ENCODE measurements at regions not wholly inside any gene's neighbourhood (a gene's known extent, or its start where the extent isn't known, plus 50 kb on each side); places are given as distances from the start of the nearest gene placed in this dataset.
A peak's percentile ranks its signal among the peaks of the same experiment; 100 is the strongest.
"Not testable (repeated sequence)": the region's sequence is repeated elsewhere in the genome, so short reads cannot be mapped to it uniquely, and the experiment has no call there.

GRCh38 chr11:37908219-37908548 is 1310.1 kb upstream of the RAG2 start:
- Histone ChIP-seq H3K9me3 (no peaks in the 10 kb centered on the region), H3K4me1 (no peaks in the 10 kb centered on the region), H3K27me3 (ENCODE audit: low read depth) (no peaks in the 10 kb centered on the region), H3K36me3 (replicated peaks) (no peaks in the 10 kb centered on the region), H3K4me3 (no peak overlapping the region)
- DNase-seq (ENCODE audit: low spot score in 2 of 2), result no peak
- in situ Hi-C loops (cut with MboI; ENCODE audit: low sequenced_read_pairs), result no loop called here

GRCh38 chr11:37907436-37908218 is 1309.6 kb upstream of the RAG2 start:
- Histone ChIP-seq H3K27me3 (ENCODE audit: low read depth) (no peaks in the 10 kb centered on the region), H3K9me3 (no peaks in the 10 kb centered on the region), H3K4me1 (no peaks in the 10 kb centered on the region), H3K4me3 (no peak overlapping the region), H3K36me3 (replicated peaks) (no peaks in the 10 kb centered on the region)
- in situ Hi-C loops (cut with MboI; ENCODE audit: low sequenced_read_pairs), result no loop called here
- no peak for DNase-seq (ENCODE audit: low spot score in 2 of 2)

GRCh38 chr11:37905707-37906417 is 1307.8 kb upstream of the RAG2 start:
- Histone ChIP-seq H3K4me1 (no peaks in the 10 kb centered on the region), H3K36me3 (replicated peaks) (no peaks in the 10 kb centered on the region), H3K27me3 (ENCODE audit: low read depth) (no peaks in the 10 kb centered on the region), H3K9me3 (no peaks in the 10 kb centered on the region), H3K4me3 (no peak overlapping the region)
- no peak for DNase-seq (ENCODE audit: low spot score in 2 of 2)
- in situ Hi-C loops (cut with MboI; ENCODE audit: low sequenced_read_pairs), result no loop called here

GRCh38 chr11:37896016-37896415 is 1298.0 kb upstream of the RAG2 start:
- DNase-seq (ENCODE audit: low spot score in 2 of 2), result no peak
- in situ Hi-C loops (cut with MboI; ENCODE audit: low sequenced_read_pairs), result no loop called here
- Histone ChIP-seq H3K36me3 (replicated peaks) (no peaks in the 10 kb centered on the region), H3K27me3 (ENCODE audit: low read depth) (no peaks in the 10 kb centered on the region), H3K9me3 (no peaks in the 10 kb centered on the region), H3K4me3 (no peak overlapping the region), H3K4me1 (no peaks in the 10 kb centered on the region)

GRCh38 chr11:37881741-37882140 is 1283.7 kb upstream of the RAG2 start:
- Histone ChIP-seq H3K4me3 (no peak overlapping the region), H3K4me1 (no peaks in the 10 kb centered on the region), H3K9me3 (no peaks in the 10 kb centered on the region), H3K27me3 (ENCODE audit: low read depth) (no peaks in the 10 kb centered on the region), H3K36me3 (replicated peaks) (no peaks in the 10 kb centered on the region)
- in situ Hi-C loops (cut with MboI; ENCODE audit: low sequenced_read_pairs), result no loop called here
- no peak for DNase-seq (ENCODE audit: low spot score in 2 of 2)

- H3K4me3 ChIP-seq, result no peak overlapping the region
- H3K36me3 ChIP-seq (replicated peaks), result no peaks in the 10 kb centered on the region
- DNase-seq (ENCODE audit: low spot score in 2 of 2), result no peak
- H3K27me3 ChIP-seq (ENCODE audit: low read depth), result no peaks in the 10 kb centered on the region
- in situ Hi-C loops (cut with MboI; ENCODE audit: low sequenced_read_pairs), result no loop called here
- H3K9me3 ChIP-seq, result no peaks in the 10 kb centered on the region
- no peaks in the 10 kb centered on the region; the same call in 1 of the 2 replicates for H3K4me1 ChIP-seq
Observed at GRCh38 chr11:37861671-37862070, 1263.6 kb upstream of the RAG2 start.

- in situ Hi-C loops (cut with MboI; ENCODE audit: low sequenced_read_pairs); H3K36me3 ChIP-seq (replicated peaks); H3K9me3 ChIP-seq; H3K4me1 ChIP-seq; H3K27me3 ChIP-seq (ENCODE audit: low read depth); H3K4me3 ChIP-seq: not testable (repeated sequence)
- DNase-seq (ENCODE audit: low spot score in 2 of 2), result peak in 1 of 2 experiments; percentile 33
Observed at GRCh38 chr11:37858806-37859537, 1260.9 kb upstream of the RAG2 start.

- Histone ChIP-seq H3K4me1 (no peaks in the 10 kb centered on the region; the same call in 1 of the 2 replicates), H3K9me3 (no peaks in the 10 kb centered on the region), H3K27me3 (ENCODE audit: low read depth) (no peaks in the 10 kb centered on the region), H3K36me3 (replicated peaks) (no peaks in the 10 kb centered on the region), H3K4me3 (no peak overlapping the region)
- in situ Hi-C loops (cut with MboI; ENCODE audit: low sequenced_read_pairs), result no loop called here
- DNase-seq (ENCODE audit: low spot score in 2 of 2), result no peak
Observed at GRCh38 chr11:37858398-37858797, 1260.4 kb upstream of the RAG2 start.

- Histone ChIP-seq H3K27me3 (ENCODE audit: low read depth) (no peaks in the 10 kb centered on the region), H3K4me3 (no peak overlapping the region), H3K36me3 (replicated peaks) (no peaks in the 10 kb centered on the region), H3K4me1 (no peaks in the 10 kb centered on the region; the same call in 1 of the 2 replicates), H3K9me3 (no peaks in the 10 kb centered on the region)
- in situ Hi-C loops (cut with MboI; ENCODE audit: low sequenced_read_pairs), result no loop called here
- no peak for DNase-seq (ENCODE audit: low spot score in 2 of 2)
Observed at GRCh38 chr11:37857726-37858125, 1259.7 kb upstream of the RAG2 start.

GRCh38 chr11:37849706-37850105 is 1251.7 kb upstream of the RAG2 start:
- H3K36me3 ChIP-seq (replicated peaks), result no peaks in the 10 kb centered on the region
- no peaks in the 10 kb centered on the region for H3K9me3 ChIP-seq
- H3K27me3 ChIP-seq (ENCODE audit: low read depth), result no peaks in the 10 kb centered on the region
- H3K4me3 ChIP-seq, result no peak overlapping the region
- no peaks in the 10 kb centered on the region for H3K4me1 ChIP-seq
- no peak for DNase-seq (ENCODE audit: low spot score in 2 of 2)
- in situ Hi-C loops (cut with MboI; ENCODE audit: low sequenced_read_pairs), result no loop called here

GRCh38 chr11:37843603-37844002 is 1245.6 kb upstream of the RAG2 start:
- Histone ChIP-seq H3K27me3 (ENCODE audit: low read depth) (no peaks in the 10 kb centered on the region), H3K4me1 (no peaks in the 10 kb centered on the region), H3K4me3 (no peak overlapping the region), H3K36me3 (replicated peaks) (no peaks in the 10 kb centered on the region), H3K9me3 (no peaks in the 10 kb centered on the region)
- no peak for DNase-seq (ENCODE audit: low spot score in 2 of 2)
- in situ Hi-C loops (cut with MboI; ENCODE audit: low sequenced_read_pairs), result no loop called here

- in situ Hi-C loops (cut with MboI; ENCODE audit: low sequenced_read_pairs), result no loop called here
- no peaks in the 10 kb centered on the region for H3K4me1 ChIP-seq
- no peaks in the 10 kb centered on the region for H3K36me3 ChIP-seq (replicated peaks)
- no peaks in the 10 kb centered on the region for H3K27me3 ChIP-seq (ENCODE audit: low read depth)
- no peak for DNase-seq (ENCODE audit: low spot score in 2 of 2)
- no peaks in the 10 kb centered on the region for H3K9me3 ChIP-seq
- H3K4me3 ChIP-seq, result no peak overlapping the region
Observed at GRCh38 chr11:37841016-37841415, 1243.0 kb upstream of the RAG2 start.

- H3K27me3 ChIP-seq (ENCODE audit: low read depth); H3K36me3 ChIP-seq (replicated peaks); in situ Hi-C loops (cut with MboI; ENCODE audit: low sequenced_read_pairs); H3K9me3 ChIP-seq; DNase-seq (ENCODE audit: low spot score in 2 of 2); H3K4me3 ChIP-seq; H3K4me1 ChIP-seq: not testable (repeated sequence)
Observed at GRCh38 chr11:37840345-37840744, 1242.3 kb upstream of the RAG2 start.

- H3K9me3 ChIP-seq, result no peaks in the 10 kb centered on the region
- H3K4me1 ChIP-seq, result peaks cover 4% of the 10 kb centered on the region; the same call in 1 of the 2 replicates
- H3K4me3 ChIP-seq, result no peak overlapping the region
- H3K36me3 ChIP-seq (replicated peaks), result no peaks in the 10 kb centered on the region
- DNase-seq (ENCODE audit: low spot score in 2 of 2), result no peak
- in situ Hi-C loops (cut with MboI; ENCODE audit: low sequenced_read_pairs), result no loop called here
- H3K27me3 ChIP-seq (ENCODE audit: low read depth), result no peaks in the 10 kb centered on the region
Observed at GRCh38 chr11:37830529-37830928, 1232.5 kb upstream of the RAG2 start.

Measured in HAP-1 (cell line).